WERI-Rb-1 (cell line): ENCODE measurements at regions not wholly inside any gene's neighbourhood (a gene's known extent, or its start where the extent isn't known, plus 50 kb on each side); places are given as distances from the start of the nearest gene placed in this dataset.

Source experiments
- DNase-seq: peaks from one replicate; pipeline ENCODE4 v3.0.0-alpha.2; 2020
- H3K27ac ChIP-seq: fragments of 250-450 bp; sonication (Bioruptor Pico); 2 replicates; pipeline ENCODE4 v1.5.1; 2020; ENCODE audit warnings: mild to moderate bottlenecking, moderate library complexity
- H3K27me3 ChIP-seq: fragments of 250-450 bp; sonication (Bioruptor Pico); 2 replicates; pipeline ENCODE4 v1.5.1; 2021; ENCODE audit warnings: mild to moderate bottlenecking, low read depth, moderate library complexity; ENCODE audit not compliant: insufficient read depth, severe bottlenecking
- H3K36me3 ChIP-seq: fragments of 250-450 bp; sonication (Bioruptor Pico); 2 replicates; pipeline ENCODE4 v1.5.1; 2020; ENCODE audit warnings: mild to moderate bottlenecking, moderate library complexity
- H3K4me3 ChIP-seq: 2 replicates; pipeline ENCODE4 v1.5.1; 2011; ENCODE audit warnings: low read depth, mild to moderate bottlenecking, control low read depth, low read length
- H3K9me3 ChIP-seq: fragments of 250-450 bp; sonication (Bioruptor Pico); 2 replicates; pipeline ENCODE4 v1.5.1; 2021; ENCODE audit warnings: mild to moderate bottlenecking, moderate library complexity; ENCODE audit not compliant: severe bottlenecking
- CTCF ChIP-seq: IDR thresholded peaks from 2 replicates; pipeline ENCODE4 v1.5.1; 2011; ENCODE audit warnings: low read depth, mild to moderate bottlenecking, control low read depth, inconsistent platforms, low read length

GRCh38 chr9:34796924-34797323 is 87.0 kb upstream of the CCL21 start:
- no peak overlapping the region for H3K4me3 ChIP-seq
- no peak for TF ChIP-seq CTCF
- no peaks in the 10 kb centered on the region for H3K36me3 ChIP-seq
- no peaks in the 10 kb centered on the region for H3K27me3 ChIP-seq
- DNase-seq, result no peak
- no peak overlapping the region for H3K27ac ChIP-seq
- H3K9me3 ChIP-seq, result no peaks in the 10 kb centered on the region

- TF ChIP-seq CTCF, result no peak
- DNase-seq, result no peak
- Histone ChIP-seq H3K27ac (no peak overlapping the region), H3K4me3 (no peak overlapping the region), H3K27me3 (no peaks in the 10 kb centered on the region), H3K9me3 (no peaks in the 10 kb centered on the region), H3K36me3 (no peaks in the 10 kb centered on the region)
These were observed 83.5 kb upstream of the CCL21 start for GRCh38 chr9:34793428-34793827.

DNA sequence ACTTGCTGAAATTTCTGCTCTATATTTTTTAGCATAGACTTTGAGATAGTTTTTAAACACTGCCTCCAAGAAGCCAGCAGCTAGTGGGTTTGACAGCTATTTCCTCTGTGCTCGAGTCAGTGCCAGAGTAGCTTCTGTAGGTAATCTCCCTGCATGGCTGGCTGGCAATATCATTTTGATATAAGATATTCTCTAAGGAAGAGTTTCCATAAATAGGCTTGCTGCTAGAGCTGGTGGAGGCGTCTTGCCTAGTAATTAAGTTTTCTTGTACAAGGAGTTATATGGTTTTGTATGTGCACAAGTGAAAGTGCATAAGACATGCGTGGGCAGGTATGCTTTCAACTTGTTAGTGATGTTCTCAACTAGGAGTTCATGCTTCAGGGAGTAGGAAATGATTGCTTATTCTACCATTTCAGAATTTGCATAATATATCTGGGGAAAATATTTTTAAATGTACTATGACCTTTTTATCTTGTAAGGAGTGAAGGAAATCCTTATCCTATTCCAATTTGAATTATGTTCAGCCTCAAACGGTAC is 74.1 kb upstream of the CCL21 start:
- no peak for DNase-seq
- H3K4me3 ChIP-seq, result no peak overlapping the region
- no peak for TF ChIP-seq CTCF
- no peaks in the 10 kb centered on the region for H3K9me3 ChIP-seq
- no peaks in the 10 kb centered on the region for H3K36me3 ChIP-seq
- H3K27me3 ChIP-seq, result no peaks in the 10 kb centered on the region
- no peak overlapping the region for H3K27ac ChIP-seq

DNA sequence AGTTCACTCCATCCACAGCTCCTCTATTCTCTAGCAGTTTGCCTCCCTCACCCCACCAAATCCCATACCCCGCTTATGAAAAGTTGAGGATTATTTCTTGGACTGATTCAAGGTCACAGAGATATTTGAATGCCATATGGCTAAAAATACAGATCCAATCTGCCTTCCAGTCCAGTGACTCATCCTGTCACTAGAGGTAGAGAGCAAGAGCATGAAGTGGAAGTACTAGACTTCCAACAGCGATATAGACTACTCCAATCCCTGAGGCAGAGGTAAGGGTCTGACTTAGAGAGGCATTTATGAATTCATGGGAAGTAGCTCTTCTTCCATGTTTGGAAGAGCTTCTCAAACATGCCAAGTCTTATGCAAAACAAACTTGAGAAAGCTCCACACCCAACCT is 72.4 kb upstream of the CCL21 start:
- Histone ChIP-seq H3K27me3 (no peaks in the 10 kb centered on the region), H3K36me3 (no peaks in the 10 kb centered on the region), H3K27ac (no peak overlapping the region), H3K4me3 (no peak overlapping the region), H3K9me3 (no peaks in the 10 kb centered on the region)
- TF ChIP-seq CTCF, result no peak
- DNase-seq, result no peak

DNA sequence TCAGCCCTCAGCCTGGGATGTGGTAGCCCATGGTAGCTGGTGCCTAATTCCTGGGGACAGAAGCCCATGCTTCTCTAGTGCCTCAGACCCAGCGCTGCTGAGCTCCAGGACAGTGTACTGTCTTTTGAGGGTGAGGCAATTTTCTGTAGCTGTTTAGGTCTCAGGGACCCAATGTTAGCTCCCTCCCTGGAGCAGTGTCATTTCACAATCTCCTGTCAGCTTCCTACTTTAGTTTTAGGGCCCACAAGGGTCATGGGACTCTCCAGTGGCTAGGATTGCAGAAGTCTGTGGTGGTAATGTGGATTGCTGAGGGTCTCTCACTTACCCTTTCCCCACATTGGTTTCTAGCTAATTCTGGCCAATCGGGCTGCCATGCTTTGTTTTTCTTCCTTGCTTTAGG is 67.7 kb upstream of the CCL21 start:
- Histone ChIP-seq H3K4me3 (no peak overlapping the region), H3K27ac (no peak overlapping the region), H3K9me3 (no peaks in the 10 kb centered on the region), H3K27me3 (no peaks in the 10 kb centered on the region), H3K36me3 (no peaks in the 10 kb centered on the region)
- no peak for TF ChIP-seq CTCF
- DNase-seq, result no peak

GRCh38 chr9:34773955-34774354 is 64.0 kb upstream of the CCL21 start:
- H3K36me3 ChIP-seq, result no peaks in the 10 kb centered on the region
- H3K4me3 ChIP-seq, result no peak overlapping the region
- TF ChIP-seq CTCF, result no peak
- H3K27me3 ChIP-seq, result no peaks in the 10 kb centered on the region
- no peaks in the 10 kb centered on the region for H3K9me3 ChIP-seq
- H3K27ac ChIP-seq, result no peak overlapping the region
- DNase-seq, result no peak
